OCI-LY7 (cell line): ENCODE measurements at regions not wholly inside any gene's neighbourhood (a gene's known extent, or its start where the extent isn't known, plus 50 kb on each side); places are given as distances from the start of the nearest gene placed in this dataset.

Experiments
- EZH2phosphoT487 ChIP-seq: fragments of 200-600 bp; sonication (generic); IDR thresholded peaks from 2 replicates; pipeline ENCODE4 v1.6.1; 2018; ENCODE audit warnings: low read depth, borderline replicate concordance, mild to moderate bottlenecking, mixed run types, antibody characterized with exemption, low read length, moderate library complexity, mixed read lengths
- TF ChIP-seq, protein P1 (sequence below): fragments of 200-600 bp; sonication (generic); conservative IDR thresholded peaks from 2 replicates; pipeline ENCODE4 v1.5.1; 2014; ENCODE audit warnings: mild to moderate bottlenecking, antibody characterized with exemption, low read length, moderate library complexity, mixed read lengths

DNA sequence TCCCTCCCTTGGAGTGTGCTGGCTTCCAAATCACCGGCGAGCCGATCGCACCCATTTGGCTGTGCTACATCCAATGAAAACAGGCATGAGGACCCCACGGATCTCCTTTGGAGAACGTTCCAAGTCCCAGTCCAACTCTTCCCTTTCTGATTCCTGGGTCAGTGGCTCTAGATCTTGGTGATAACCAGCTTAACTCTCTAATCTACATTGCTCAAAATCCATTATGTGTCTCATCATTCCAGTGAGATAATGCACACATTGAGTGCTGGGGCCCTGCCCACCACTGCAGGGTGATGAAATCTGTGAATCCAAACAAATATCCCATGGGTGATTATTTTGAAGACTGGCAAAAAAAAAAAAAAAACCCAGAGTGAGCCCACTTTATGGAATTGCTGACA lies 232.7 kb upstream of the COPS8 start:
- TF ChIP-seq, protein P1, sequence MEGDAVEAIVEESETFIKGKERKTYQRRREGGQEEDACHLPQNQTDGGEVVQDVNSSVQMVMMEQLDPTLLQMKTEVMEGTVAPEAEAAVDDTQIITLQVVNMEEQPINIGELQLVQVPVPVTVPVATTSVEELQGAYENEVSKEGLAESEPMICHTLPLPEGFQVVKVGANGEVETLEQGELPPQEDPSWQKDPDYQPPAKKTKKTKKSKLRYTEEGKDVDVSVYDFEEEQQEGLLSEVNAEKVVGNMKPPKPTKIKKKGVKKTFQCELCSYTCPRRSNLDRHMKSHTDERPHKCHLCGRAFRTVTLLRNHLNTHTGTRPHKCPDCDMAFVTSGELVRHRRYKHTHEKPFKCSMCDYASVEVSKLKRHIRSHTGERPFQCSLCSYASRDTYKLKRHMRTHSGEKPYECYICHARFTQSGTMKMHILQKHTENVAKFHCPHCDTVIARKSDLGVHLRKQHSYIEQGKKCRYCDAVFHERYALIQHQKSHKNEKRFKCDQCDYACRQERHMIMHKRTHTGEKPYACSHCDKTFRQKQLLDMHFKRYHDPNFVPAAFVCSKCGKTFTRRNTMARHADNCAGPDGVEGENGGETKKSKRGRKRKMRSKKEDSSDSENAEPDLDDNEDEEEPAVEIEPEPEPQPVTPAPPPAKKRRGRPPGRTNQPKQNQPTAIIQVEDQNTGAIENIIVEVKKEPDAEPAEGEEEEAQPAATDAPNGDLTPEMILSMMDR: no peak
- no peak for TF ChIP-seq EZH2phosphoT487
